ENCODE measurements at regions not wholly inside any gene's neighbourhood (a gene's known extent, or its start where the extent isn't known, plus 50 kb on each side); places are given as distances from the start of the nearest gene placed in this dataset.

DNA sequence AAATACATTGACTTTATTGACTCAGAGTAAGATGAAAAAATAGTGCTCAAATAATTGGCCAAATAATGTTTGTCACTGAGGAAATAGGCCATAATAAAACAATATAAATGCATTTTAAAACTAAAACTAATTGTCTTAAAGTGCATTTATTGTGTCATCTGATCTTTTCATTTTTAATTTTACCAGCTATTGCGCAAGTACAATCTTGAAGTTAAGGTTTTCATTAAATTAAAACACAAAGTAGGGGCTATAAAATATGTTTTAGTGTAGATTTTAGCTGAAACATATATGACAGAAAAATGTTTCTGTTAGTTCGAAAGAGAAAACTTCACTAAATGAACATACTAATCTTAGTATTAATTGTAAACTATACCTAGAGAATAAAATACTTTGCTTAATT lies 832.8 kb downstream of the FSCB start:
- TF ChIP-seq, protein P1, sequence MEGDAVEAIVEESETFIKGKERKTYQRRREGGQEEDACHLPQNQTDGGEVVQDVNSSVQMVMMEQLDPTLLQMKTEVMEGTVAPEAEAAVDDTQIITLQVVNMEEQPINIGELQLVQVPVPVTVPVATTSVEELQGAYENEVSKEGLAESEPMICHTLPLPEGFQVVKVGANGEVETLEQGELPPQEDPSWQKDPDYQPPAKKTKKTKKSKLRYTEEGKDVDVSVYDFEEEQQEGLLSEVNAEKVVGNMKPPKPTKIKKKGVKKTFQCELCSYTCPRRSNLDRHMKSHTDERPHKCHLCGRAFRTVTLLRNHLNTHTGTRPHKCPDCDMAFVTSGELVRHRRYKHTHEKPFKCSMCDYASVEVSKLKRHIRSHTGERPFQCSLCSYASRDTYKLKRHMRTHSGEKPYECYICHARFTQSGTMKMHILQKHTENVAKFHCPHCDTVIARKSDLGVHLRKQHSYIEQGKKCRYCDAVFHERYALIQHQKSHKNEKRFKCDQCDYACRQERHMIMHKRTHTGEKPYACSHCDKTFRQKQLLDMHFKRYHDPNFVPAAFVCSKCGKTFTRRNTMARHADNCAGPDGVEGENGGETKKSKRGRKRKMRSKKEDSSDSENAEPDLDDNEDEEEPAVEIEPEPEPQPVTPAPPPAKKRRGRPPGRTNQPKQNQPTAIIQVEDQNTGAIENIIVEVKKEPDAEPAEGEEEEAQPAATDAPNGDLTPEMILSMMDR (conservative IDR thresholded peaks at IDR 0.05): no peak
- TF ChIP-seq ZFX (IDR thresholded peaks at IDR 0.05): no peak
